OCI-LY1 (cell line): ENCODE measurements at regions not wholly inside any gene's neighbourhood (a gene's known extent, or its start where the extent isn't known, plus 50 kb on each side); places are given as distances from the start of the nearest gene placed in this dataset.

Experiments used
- H2AFZ ChIP-seq: fragments of 200-600 bp; sonication (generic), shearing (Covaris generic); 2 replicates; pipeline ENCODE4 v1.6.0; 2014; ENCODE audit warnings: antibody characterized with exemption, mild to moderate bottlenecking, low read length
- H3F3A ChIP-seq: fragments of 200-600 bp; sonication (generic), shearing (Covaris generic); 2 replicates; pipeline ENCODE4 v1.6.0; 2014; ENCODE audit warnings: mild to moderate bottlenecking, antibody characterized with exemption, low read length, moderate library complexity; ENCODE audit not compliant: insufficient read depth
- H3K27ac ChIP-seq: fragments of 200-600 bp; sonication (generic); 2 replicates; pipeline ENCODE4 v1.5.1; 2014; ENCODE audit warnings: low read length, mixed run types, mild to moderate bottlenecking, low read depth; ENCODE audit not compliant: poor library complexity, severe bottlenecking
- H3K27me3 ChIP-seq: fragments of 200-600 bp; sonication (generic); 2 replicates; pipeline ENCODE4 v1.6.0; 2014; ENCODE audit warnings: antibody characterized with exemption, mild to moderate bottlenecking, low read length, moderate library complexity; ENCODE audit not compliant: insufficient read depth
- H3K36me3 ChIP-seq: fragments of 200-600 bp; sonication (generic); 2 replicates; pipeline ENCODE4 v1.6.1; 2014; ENCODE audit warnings: mild to moderate bottlenecking, antibody characterized with exemption, low read length, moderate library complexity, mixed read lengths; ENCODE audit not compliant: insufficient read depth
- H3K4me1 ChIP-seq: fragments of 200-600 bp; sonication (generic); 2 replicates; pipeline ENCODE4 v1.5.1; 2014; ENCODE audit warnings: mild to moderate bottlenecking, low read length, moderate library complexity; ENCODE audit not compliant: insufficient read depth, severe bottlenecking
- H3K4me2 ChIP-seq: fragments of 200-600 bp; sonication (generic), shearing (Covaris generic); 2 replicates; pipeline ENCODE4 v1.6.1; 2014; ENCODE audit warnings: low read length
- H3K4me3 ChIP-seq: fragments of 200-600 bp; sonication (generic); 2 replicates; pipeline ENCODE4 v1.5.1; 2014; ENCODE audit warnings: low read length, low read depth, mild to moderate bottlenecking, mixed read lengths; ENCODE audit not compliant: poor library complexity, severe bottlenecking
- H3K79me2 ChIP-seq: fragments of 200-600 bp; shearing (Covaris generic); 2 replicates; pipeline ENCODE4 v1.6.1; 2016; ENCODE audit warnings: mixed run types, low read length, mixed read lengths; ENCODE audit not compliant: insufficient read depth
- H3K9ac ChIP-seq: fragments of 200-600 bp; sonication (generic), shearing (Covaris generic); 2 replicates; pipeline ENCODE4 v1.6.1; 2014; ENCODE audit warnings: mild to moderate bottlenecking, low read length, mixed read lengths
- H3K9me2 ChIP-seq: fragments of 200-600 bp; sonication (generic), shearing (Covaris generic); 2 replicates; pipeline ENCODE4 v1.6.1; 2014; ENCODE audit warnings: low read depth, mild to moderate bottlenecking, low read length, mixed read lengths
- H3K9me3 ChIP-seq: fragments of 200-600 bp; shearing (Covaris generic); 2 replicates; pipeline ENCODE4 v1.6.1; 2014; ENCODE audit warnings: low read length, mixed read lengths
- H4K20me1 ChIP-seq: fragments of 200-600 bp; sonication (generic), shearing (Covaris generic); 2 replicates; pipeline ENCODE4 v1.6.0; 2016; ENCODE audit warnings: mild to moderate bottlenecking, low read length; ENCODE audit not compliant: insufficient read depth
- EZH2 ChIP-seq: fragments of 200-600 bp; sonication (generic), shearing (Covaris generic); IDR thresholded peaks from 2 replicates; pipeline ENCODE4 v1.8.0; 2017; ENCODE audit warnings: borderline replicate concordance, mixed run types, mild to moderate bottlenecking, antibody characterized with exemption, low read length, moderate library complexity, mixed read lengths
- TF ChIP-seq, protein P1 (sequence below): fragments of 200-600 bp; sonication (generic), shearing (Covaris generic); IDR thresholded peaks from 2 replicates; pipeline ENCODE4 v1.5.1; 2017; ENCODE audit warnings: mild to moderate bottlenecking, antibody characterized with exemption, low read length, moderate library complexity, mixed read lengths

- TF ChIP-seq, protein P1, sequence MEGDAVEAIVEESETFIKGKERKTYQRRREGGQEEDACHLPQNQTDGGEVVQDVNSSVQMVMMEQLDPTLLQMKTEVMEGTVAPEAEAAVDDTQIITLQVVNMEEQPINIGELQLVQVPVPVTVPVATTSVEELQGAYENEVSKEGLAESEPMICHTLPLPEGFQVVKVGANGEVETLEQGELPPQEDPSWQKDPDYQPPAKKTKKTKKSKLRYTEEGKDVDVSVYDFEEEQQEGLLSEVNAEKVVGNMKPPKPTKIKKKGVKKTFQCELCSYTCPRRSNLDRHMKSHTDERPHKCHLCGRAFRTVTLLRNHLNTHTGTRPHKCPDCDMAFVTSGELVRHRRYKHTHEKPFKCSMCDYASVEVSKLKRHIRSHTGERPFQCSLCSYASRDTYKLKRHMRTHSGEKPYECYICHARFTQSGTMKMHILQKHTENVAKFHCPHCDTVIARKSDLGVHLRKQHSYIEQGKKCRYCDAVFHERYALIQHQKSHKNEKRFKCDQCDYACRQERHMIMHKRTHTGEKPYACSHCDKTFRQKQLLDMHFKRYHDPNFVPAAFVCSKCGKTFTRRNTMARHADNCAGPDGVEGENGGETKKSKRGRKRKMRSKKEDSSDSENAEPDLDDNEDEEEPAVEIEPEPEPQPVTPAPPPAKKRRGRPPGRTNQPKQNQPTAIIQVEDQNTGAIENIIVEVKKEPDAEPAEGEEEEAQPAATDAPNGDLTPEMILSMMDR, result no peak
- no peak for TF ChIP-seq EZH2
- no peaks in the 10 kb centered on the region for H3K9me2 ChIP-seq
- no peak overlapping the region for H3K9ac ChIP-seq
- H3K4me3 ChIP-seq, result no peak overlapping the region
- H3K79me2 ChIP-seq, result no peaks in the 10 kb centered on the region
- H3K36me3 ChIP-seq, result no peaks in the 10 kb centered on the region
- no peaks in the 10 kb centered on the region for H3K27me3 ChIP-seq
- no peaks in the 10 kb centered on the region for H3K4me1 ChIP-seq
- no peak overlapping the region for H3K4me2 ChIP-seq
- no peaks in the 10 kb centered on the region for H4K20me1 ChIP-seq
- no peak overlapping the region for H2AFZ ChIP-seq
- no peaks in the 10 kb centered on the region for H3F3A ChIP-seq
- no peak overlapping the region for H3K27ac ChIP-seq
- no peaks in the 10 kb centered on the region for H3K9me3 ChIP-seq
These were observed 168.7 kb upstream of the ITGB1 start for GRCh38 chr10:33126742-33127141.

DNA sequence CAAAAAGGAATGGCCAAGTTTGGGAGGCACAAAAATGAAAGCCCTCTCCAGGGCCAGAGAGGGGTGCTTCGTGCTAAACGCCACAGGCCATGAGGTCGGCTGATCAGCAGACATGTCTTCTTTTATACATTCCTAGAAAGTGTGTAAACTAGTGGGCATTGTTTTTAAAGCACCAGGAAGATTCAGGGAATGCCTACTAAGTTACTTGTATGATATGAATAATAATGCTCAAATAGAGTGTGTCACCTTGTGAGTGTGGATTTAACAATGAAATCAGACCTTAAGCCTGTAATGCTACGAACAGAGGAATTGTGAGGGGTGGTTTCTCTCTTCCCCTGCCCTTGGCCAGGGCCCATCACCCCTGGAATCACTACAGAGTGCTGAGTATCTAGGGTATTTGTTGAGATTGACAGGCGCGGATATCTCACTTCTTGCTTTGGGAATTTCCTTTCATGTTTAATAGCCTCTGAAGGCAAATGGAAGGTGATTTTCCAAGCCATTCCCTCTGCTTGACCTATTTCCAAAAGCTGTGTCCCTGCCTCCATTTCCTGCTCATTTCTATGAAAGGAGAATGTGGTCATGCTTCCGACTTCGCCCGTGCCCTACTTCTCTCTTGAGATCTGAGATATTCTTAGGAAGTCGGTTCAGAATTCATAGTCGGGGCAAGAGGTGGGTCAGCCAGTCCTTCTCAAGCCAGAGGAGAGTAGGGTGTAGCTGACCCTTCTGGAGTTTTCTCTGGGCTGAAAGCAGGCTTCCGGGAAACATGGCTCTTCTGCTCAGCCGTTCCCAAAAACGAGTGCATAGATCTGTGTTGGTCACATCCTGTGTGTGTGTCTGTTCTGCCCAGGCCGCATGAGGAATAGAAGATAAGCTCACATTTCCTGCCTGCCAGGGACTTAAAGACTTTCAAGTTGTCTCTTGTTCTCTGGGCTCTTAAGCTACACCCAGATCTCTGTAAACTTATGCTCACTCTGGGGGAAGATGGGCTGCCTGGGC lies 167.8 kb upstream of the ITGB1 start:
- Histone ChIP-seq H3K4me2 (no peak overlapping the region), H3K9me2 (no peaks in the 10 kb centered on the region)
- TF ChIP-seq, protein P1, result no peak
- no peak for TF ChIP-seq EZH2

GRCh38 chr10:33125111-33125510 lies 167.1 kb upstream of the ITGB1 start:
- H3K27me3 ChIP-seq, result no peaks in the 10 kb centered on the region
- H3K36me3 ChIP-seq, result no peaks in the 10 kb centered on the region
- no peak overlapping the region for H3K4me3 ChIP-seq
- no peaks in the 10 kb centered on the region for H3F3A ChIP-seq
- H4K20me1 ChIP-seq, result no peaks in the 10 kb centered on the region
- H3K9ac ChIP-seq, result no peak overlapping the region
- no peak for TF ChIP-seq EZH2
- TF ChIP-seq, protein P1, result no peak
- no peak overlapping the region for H3K27ac ChIP-seq
- no peaks in the 10 kb centered on the region for H3K9me3 ChIP-seq
- no peaks in the 10 kb centered on the region for H3K9me2 ChIP-seq
- H2AFZ ChIP-seq, result no peak overlapping the region
- H3K4me1 ChIP-seq, result no peaks in the 10 kb centered on the region
- no peak overlapping the region for H3K4me2 ChIP-seq
- H3K79me2 ChIP-seq, result no peaks in the 10 kb centered on the region

More for the DNA sequence above, 167.8 kb upstream of the ITGB1 start:
- Histone ChIP-seq H3K9me3 (no peaks in the 10 kb centered on the region), H3K27me3 (no peaks in the 10 kb centered on the region), H3K27ac (no peak overlapping the region), H3K79me2 (no peaks in the 10 kb centered on the region), H3K36me3 (no peaks in the 10 kb centered on the region), H2AFZ (no peak overlapping the region), H3K4me1 (no peaks in the 10 kb centered on the region), H3K4me3 (no peak overlapping the region), H4K20me1 (no peaks in the 10 kb centered on the region), H3K9ac (no peak overlapping the region), H3F3A (no peaks in the 10 kb centered on the region)
